OCI-LY1 (cell line): ENCODE measurements at regions not wholly inside any gene's neighbourhood (a gene's known extent, or its start where the extent isn't known, plus 50 kb on each side); places are given as distances from the start of the nearest gene placed in this dataset.

Source experiments
- CTCF ChIP-seq: fragments of 200-600 bp; sonication (generic), shearing (Covaris generic); IDR thresholded peaks from 2 replicates; pipeline ENCODE4 v1.5.1; 2017; ENCODE audit warnings: mild to moderate bottlenecking, antibody characterized with exemption, low read length, moderate library complexity, mixed read lengths
- EZH2 ChIP-seq: fragments of 200-600 bp; sonication (generic), shearing (Covaris generic); IDR thresholded peaks from 2 replicates; pipeline ENCODE4 v1.8.0; 2017; ENCODE audit warnings: borderline replicate concordance, mixed run types, mild to moderate bottlenecking, antibody characterized with exemption, low read length, moderate library complexity, mixed read lengths

DNA sequence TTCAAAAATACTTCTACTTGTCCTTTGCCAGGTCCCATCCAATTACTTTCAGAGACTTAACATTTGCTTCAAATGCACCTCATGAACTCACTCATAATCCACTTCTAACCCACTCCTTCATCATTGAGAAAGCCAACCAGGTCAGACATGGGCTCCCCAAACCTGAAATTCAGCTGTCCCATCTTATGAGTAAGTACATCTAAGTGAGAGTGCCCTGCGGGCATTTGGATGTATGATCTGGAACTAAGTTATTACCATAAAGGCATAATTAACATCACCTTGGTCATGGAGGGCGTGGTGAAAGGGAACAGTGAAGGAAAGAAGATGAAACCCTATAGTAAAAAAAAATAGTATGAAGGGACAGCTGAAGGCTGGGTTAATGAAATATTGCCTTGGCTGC lies 896.8 kb downstream of the C6orf118 start:
- TF ChIP-seq CTCF (no peak), EZH2 (no peak)
